ENCODE measurements at regions not wholly inside any gene's neighbourhood (a gene's known extent, or its start where the extent isn't known, plus 50 kb on each side); places are given as distances from the start of the nearest gene placed in this dataset.

GRCh38 chr1:17904290-17904689 lies 149.2 kb downstream of the ACTL8 start:
- FAIRE-seq (no peak), DNase-seq (ENCODE audit: low spot score) (no peak)

- DNase-seq (ENCODE audit: low spot score) (no peak), FAIRE-seq (no peak)
Measured at GRCh38 chr1:17907999-17908398, 152.9 kb downstream of the ACTL8 start.

- DNase-seq (ENCODE audit: low spot score) (no peak), FAIRE-seq (no peak)
Measured at GRCh38 chr1:17908945-17909344, 153.8 kb downstream of the ACTL8 start.

GRCh38 chr1:17909634-17910033 lies 154.5 kb downstream of the ACTL8 start:
- FAIRE-seq = no peak
- no peak for DNase-seq (ENCODE audit: low spot score)

- FAIRE-seq = no peak
- no peak for DNase-seq (ENCODE audit: low spot score)
Measured at GRCh38 chr1:17911791-17912190, 156.7 kb downstream of the ACTL8 start.

GRCh38 chr1:17912491-17912890 lies 157.4 kb downstream of the ACTL8 start:
- no peak for FAIRE-seq

GRCh38 chr1:17913326-17914115 lies 158.4 kb downstream of the ACTL8 start:
- DNase-seq (ENCODE audit: low spot score) (no peak), FAIRE-seq (no peak)

More at GRCh38 chr1:17912491-17912890, 157.4 kb downstream of the ACTL8 start:
- DNase-seq (ENCODE audit: low spot score) = no peak

- DNase-seq (ENCODE audit: low spot score) = no peak
- FAIRE-seq = no peak
Measured at GRCh38 chr1:17914131-17914530, 159.0 kb downstream of the ACTL8 start.

- DNase-seq (ENCODE audit: low spot score) (no peak), FAIRE-seq (no peak)
Measured at GRCh38 chr1:17914987-17915386, 159.9 kb downstream of the ACTL8 start.

- FAIRE-seq (no peak), DNase-seq (ENCODE audit: low spot score) (no peak)
Measured at GRCh38 chr1:17915511-17916197, 160.5 kb downstream of the ACTL8 start.

GRCh38 chr1:17916702-17917101 lies 161.6 kb downstream of the ACTL8 start:
- no peak for FAIRE-seq
- no peak for DNase-seq (ENCODE audit: low spot score)

- FAIRE-seq = no peak
Measured at GRCh38 chr1:17919525-17920439, 164.6 kb downstream of the ACTL8 start.

GRCh38 chr1:17920881-17921640 lies 165.9 kb downstream of the ACTL8 start:
- DNase-seq (ENCODE audit: low spot score) (no peak), FAIRE-seq (no peak)

More at GRCh38 chr1:17919525-17920439, 164.6 kb downstream of the ACTL8 start:
- no peak for DNase-seq (ENCODE audit: low spot score)

GRCh38 chr1:17922833-17923232 lies 167.7 kb downstream of the ACTL8 start:
- no peak for DNase-seq (ENCODE audit: low spot score)
- FAIRE-seq = no peak

- FAIRE-seq (no peak), DNase-seq (ENCODE audit: low spot score) (no peak)
Measured at GRCh38 chr1:17923666-17924065, 168.5 kb downstream of the ACTL8 start.

GRCh38 chr1:17924578-17924977 lies 169.4 kb downstream of the ACTL8 start:
- DNase-seq (ENCODE audit: low spot score) (no peak), FAIRE-seq (no peak)

- FAIRE-seq (no peak), DNase-seq (ENCODE audit: low spot score) (no peak)
Measured at GRCh38 chr1:17925290-17926237, 170.4 kb downstream of the ACTL8 start.

- DNase-seq (ENCODE audit: low spot score) (no peak), FAIRE-seq (no peak)
Measured at GRCh38 chr1:17926906-17927305, 171.8 kb downstream of the ACTL8 start.

GRCh38 chr1:17927952-17928351 lies 172.8 kb downstream of the ACTL8 start:
- DNase-seq (ENCODE audit: low spot score) (no peak), FAIRE-seq (no peak)

GRCh38 chr1:17929224-17929623 lies 174.1 kb downstream of the ACTL8 start:
- no peak for FAIRE-seq
- DNase-seq (ENCODE audit: low spot score) = no peak
